ENCODE measurements at regions not wholly inside any gene's neighbourhood (a gene's known extent, or its start where the extent isn't known, plus 50 kb on each side); places are given as distances from the start of the nearest gene placed in this dataset.

- Histone ChIP-seq H3K27me3 (replicated peaks; ENCODE audit: insufficient read depth) (no peaks in the 10 kb centered on the region), H3K27ac (no peak overlapping the region), H3K9me3 (ENCODE audit: low read depth) (no peaks in the 10 kb centered on the region), H3K79me2 (ENCODE audit: insufficient read depth) (no peaks in the 10 kb centered on the region), H2AFZ (no peak overlapping the region), H4K20me1 (ENCODE audit: insufficient read depth) (no peaks in the 10 kb centered on the region), H3K4me1 (ENCODE audit: insufficient read depth) (no peaks in the 10 kb centered on the region), H3K9ac (no peak overlapping the region), H3K4me3 (no peak overlapping the region), H3K4me2 (ENCODE audit: unreplicated experiment) (no peak overlapping the region), H3F3A (ENCODE audit: insufficient read depth) (no peaks in the 10 kb centered on the region), H3K36me3 (ENCODE audit: low read depth) (no peaks in the 10 kb centered on the region), H3K9me2 (ENCODE audit: insufficient read depth) (no peaks in the 10 kb centered on the region)
- no peak for DNase-seq
- in situ Hi-C loops (cut with MboI) = no loop called here
- WGBS, 2 experiments (ENCODE audit: low coverage in 1 of 2, low lambda C conversion rate in 2 of 2, missing lambda C conversion rate in 2 of 2) = 0 to 3% methylated on average over 1 of the region's 1 CpG
- TF ChIP-seq EZH2phosphoT487 (IDR thresholded peaks at IDR 0.05; ENCODE audit: insufficient read depth, low read depth) = no peak
- TF ChIP-seq EZH2 (IDR thresholded peaks at IDR 0.05; ENCODE audit: insufficient read depth, poor library complexity, severe bottlenecking) = no peak
Measured at GRCh38 chr3:25113891-25114290, 314.2 kb upstream of the RARB start.

- H3K36me3 ChIP-seq (ENCODE audit: low read depth) = no peaks in the 10 kb centered on the region
- in situ Hi-C loops (cut with MboI) = no loop called here
- 30 to 37% methylated on average over 2 of the region's 2 CpGs for WGBS, 2 experiments (ENCODE audit: low coverage in 1 of 2, low lambda C conversion rate in 2 of 2, missing lambda C conversion rate in 2 of 2)
Measured at GRCh38 chr3:25114532-25114931, 313.5 kb upstream of the RARB start.

GRCh38 chr3:25117005-25117593, 311.0 kb upstream of the RARB start:
- Histone ChIP-seq H3K36me3 (ENCODE audit: low read depth) (no peaks in the 10 kb centered on the region), H4K20me1 (ENCODE audit: insufficient read depth) (no peaks in the 10 kb centered on the region)

More at GRCh38 chr3:25114532-25114931, 313.5 kb upstream of the RARB start:
- H3K9ac ChIP-seq = no peak overlapping the region
- H3K4me1 ChIP-seq (ENCODE audit: insufficient read depth) = no peaks in the 10 kb centered on the region
- H3K4me3 ChIP-seq = no peak overlapping the region
- H3K79me2 ChIP-seq (ENCODE audit: insufficient read depth) = no peaks in the 10 kb centered on the region
- no peaks in the 10 kb centered on the region for H3F3A ChIP-seq (ENCODE audit: insufficient read depth)
- TF ChIP-seq EZH2phosphoT487 (IDR thresholded peaks at IDR 0.05; ENCODE audit: insufficient read depth, low read depth) (no peak), EZH2 (IDR thresholded peaks at IDR 0.05; ENCODE audit: insufficient read depth, poor library complexity, severe bottlenecking) (no peak)
- no peaks in the 10 kb centered on the region for H4K20me1 ChIP-seq (ENCODE audit: insufficient read depth)
- no peak overlapping the region for H2AFZ ChIP-seq
- H3K4me2 ChIP-seq (ENCODE audit: unreplicated experiment) = no peak overlapping the region
- H3K9me2 ChIP-seq (ENCODE audit: insufficient read depth) = no peaks in the 10 kb centered on the region
- H3K27ac ChIP-seq = no peak overlapping the region
- no peak for DNase-seq
- H3K27me3 ChIP-seq (replicated peaks; ENCODE audit: insufficient read depth) = no peaks in the 10 kb centered on the region
- no peaks in the 10 kb centered on the region for H3K9me3 ChIP-seq (ENCODE audit: low read depth)

GRCh38 chr3:25119682-25120081, 308.4 kb upstream of the RARB start:
- Histone ChIP-seq H3K9me3 (ENCODE audit: low read depth) (no peaks in the 10 kb centered on the region), H3K4me2 (ENCODE audit: unreplicated experiment) (no peak overlapping the region), H3K27me3 (replicated peaks; ENCODE audit: insufficient read depth) (no peaks in the 10 kb centered on the region), H3K9ac (no peak overlapping the region), H2AFZ (no peak overlapping the region), H3K79me2 (ENCODE audit: insufficient read depth) (no peaks in the 10 kb centered on the region), H4K20me1 (ENCODE audit: insufficient read depth) (no peaks in the 10 kb centered on the region), H3K36me3 (ENCODE audit: low read depth) (no peaks in the 10 kb centered on the region), H3K27ac (no peak overlapping the region), H3K9me2 (ENCODE audit: insufficient read depth) (no peaks in the 10 kb centered on the region), H3K4me1 (ENCODE audit: insufficient read depth) (no peaks in the 10 kb centered on the region), H3F3A (ENCODE audit: insufficient read depth) (no peaks in the 10 kb centered on the region), H3K4me3 (no peak overlapping the region)
- DNase-seq = no peak
- 9 to 10% methylated on average over 1 of the region's 1 CpG for WGBS, 2 experiments (ENCODE audit: low coverage in 1 of 2, low lambda C conversion rate in 2 of 2, missing lambda C conversion rate in 2 of 2)
- in situ Hi-C loops (cut with MboI) = no loop called here
- no peak for TF ChIP-seq EZH2 (IDR thresholded peaks at IDR 0.05; ENCODE audit: insufficient read depth, poor library complexity, severe bottlenecking)
- TF ChIP-seq EZH2phosphoT487 (IDR thresholded peaks at IDR 0.05; ENCODE audit: insufficient read depth, low read depth) = no peak

More at GRCh38 chr3:25117005-25117593, 311.0 kb upstream of the RARB start:
- H3K9me2 ChIP-seq (ENCODE audit: insufficient read depth) = no peaks in the 10 kb centered on the region
- no peak overlapping the region for H2AFZ ChIP-seq
- in situ Hi-C loops (cut with MboI) = no loop called here
- no peak overlapping the region for H3K27ac ChIP-seq
- H3K4me3 ChIP-seq = no peak overlapping the region
- no peaks in the 10 kb centered on the region for H3K79me2 ChIP-seq (ENCODE audit: insufficient read depth)
- no peak for DNase-seq
- H3F3A ChIP-seq (ENCODE audit: insufficient read depth) = no peaks in the 10 kb centered on the region
- 25 to 29% methylated on average over 4 of the region's 4 CpGs for WGBS, 2 experiments (ENCODE audit: low coverage in 1 of 2, low lambda C conversion rate in 2 of 2, missing lambda C conversion rate in 2 of 2)
- H3K9me3 ChIP-seq (ENCODE audit: low read depth) = no peaks in the 10 kb centered on the region
- TF ChIP-seq EZH2 (IDR thresholded peaks at IDR 0.05; ENCODE audit: insufficient read depth, poor library complexity, severe bottlenecking) (no peak), EZH2phosphoT487 (IDR thresholded peaks at IDR 0.05; ENCODE audit: insufficient read depth, low read depth) (no peak)
- H3K4me2 ChIP-seq (ENCODE audit: unreplicated experiment) = no peak overlapping the region
- H3K27me3 ChIP-seq (replicated peaks; ENCODE audit: insufficient read depth) = no peaks in the 10 kb centered on the region
- H3K9ac ChIP-seq = no peak overlapping the region
- no peaks in the 10 kb centered on the region for H3K4me1 ChIP-seq (ENCODE audit: insufficient read depth)

GRCh38 chr3:25120665-25121064, 307.4 kb upstream of the RARB start:
- Histone ChIP-seq H3K4me2 (ENCODE audit: unreplicated experiment) (no peak overlapping the region), H3K27ac (no peak overlapping the region), H3K9me2 (ENCODE audit: insufficient read depth) (no peaks in the 10 kb centered on the region), H3K27me3 (replicated peaks; ENCODE audit: insufficient read depth) (no peaks in the 10 kb centered on the region), H3F3A (ENCODE audit: insufficient read depth) (no peaks in the 10 kb centered on the region), H3K79me2 (ENCODE audit: insufficient read depth) (no peaks in the 10 kb centered on the region), H3K36me3 (ENCODE audit: low read depth) (no peaks in the 10 kb centered on the region), H3K9me3 (ENCODE audit: low read depth) (no peaks in the 10 kb centered on the region), H3K4me3 (no peak overlapping the region), H4K20me1 (ENCODE audit: insufficient read depth) (no peaks in the 10 kb centered on the region), H2AFZ (no peak overlapping the region), H3K9ac (no peak overlapping the region), H3K4me1 (ENCODE audit: insufficient read depth) (no peaks in the 10 kb centered on the region)
- in situ Hi-C loops (cut with MboI) = no loop called here
- TF ChIP-seq EZH2phosphoT487 (IDR thresholded peaks at IDR 0.05; ENCODE audit: insufficient read depth, low read depth) (no peak), EZH2 (IDR thresholded peaks at IDR 0.05; ENCODE audit: insufficient read depth, poor library complexity, severe bottlenecking) (no peak)
- DNase-seq = no peak
- WGBS, 2 experiments (ENCODE audit: low coverage in 1 of 2, low lambda C conversion rate in 2 of 2, missing lambda C conversion rate in 2 of 2) = 7 to 12% methylated on average over 4 of the region's 4 CpGs

Measured in GM23248 (cell line).